DND-41 (cell line): ENCODE measurements at regions not wholly inside any gene's neighbourhood (a gene's known extent, or its start where the extent isn't known, plus 50 kb on each side); places are given as distances from the start of the nearest gene placed in this dataset.

Experiments used
- ATAC-seq: fragments of 200-7000 bp; cut with Tn5 transposase; 3 replicates; pipeline ENCODE4 v1.9.1; 2021; ENCODE audit warnings: low read depth; ENCODE audit not compliant: insufficient read depth
- DNase-seq: peaks from one replicate; pipeline ENCODE4 v3.0.0-alpha.2; 2020
- H2AFZ ChIP-seq: 2 replicates; pipeline ENCODE4 v1.6.0; 2012; ENCODE audit warnings: low read depth, low read length
- H3K27ac ChIP-seq: 2 replicates; pipeline ENCODE4 v1.5.1; 2012; ENCODE audit warnings: low read length, inconsistent platforms
- H3K27me3 ChIP-seq: fragments of 200-600 bp; sonication (generic); 2 replicates; pipeline ENCODE4 v1.6.0; 2012; ENCODE audit warnings: low read length, mild to moderate bottlenecking, inconsistent platforms; ENCODE audit not compliant: insufficient read depth, poor library complexity
- H3K36me3 ChIP-seq: 2 replicates; pipeline ENCODE4 v1.5.1; 2012; ENCODE audit warnings: low read length, inconsistent platforms; ENCODE audit not compliant: insufficient read depth
- H3K4me1 ChIP-seq: 2 replicates; pipeline ENCODE4 v1.5.1; 2012; ENCODE audit warnings: mild to moderate bottlenecking, low read length; ENCODE audit not compliant: insufficient read depth
- H3K4me2 ChIP-seq: 2 replicates; pipeline ENCODE4 v1.6.0; 2012; ENCODE audit warnings: mild to moderate bottlenecking, moderate library complexity, low read length, inconsistent platforms; ENCODE audit not compliant: insufficient read depth
- H3K4me3 ChIP-seq, 2 experiments: fragments of 200-600 bp in 1 of 2; shearing (Covaris generic) in 1 of 2; 2 replicates each; pipeline ENCODE4 v1.5.1; 2012 to 2016; ENCODE audit warnings: inconsistent platforms in 2 of 2, low read length in 2 of 2, mild to moderate bottlenecking in 2 of 2, low read depth in 1 of 2, moderate library complexity in 1 of 2
- H3K79me2 ChIP-seq: 2 replicates; pipeline ENCODE4 v1.6.0; 2012; ENCODE audit warnings: low read length, inconsistent platforms; ENCODE audit not compliant: insufficient read depth
- H3K9ac ChIP-seq: 2 replicates; pipeline ENCODE4 v1.6.0; 2012; ENCODE audit warnings: low read depth, mild to moderate bottlenecking, inconsistent platforms, low read length, moderate library complexity
- H3K9me3 ChIP-seq: 2 replicates; pipeline ENCODE4 v1.5.1; 2012; ENCODE audit warnings: low read length, moderate library complexity, mild to moderate bottlenecking, inconsistent platforms; ENCODE audit not compliant: insufficient read depth, severe bottlenecking
- H4K20me1 ChIP-seq: 2 replicates; pipeline ENCODE4 v1.6.0; 2012; ENCODE audit warnings: low read length; ENCODE audit not compliant: insufficient read depth
- CTCF ChIP-seq: IDR thresholded peaks from 2 replicates; pipeline ENCODE4 v1.5.1; 2012; ENCODE audit warnings: borderline replicate concordance, low read length, moderate library complexity, mild to moderate bottlenecking; ENCODE audit not compliant: poor library complexity, severe bottlenecking; ENCODE audit errors: extremely low read depth
- EZH2 ChIP-seq: IDR thresholded peaks from 3 replicates; pipeline ENCODE4 v1.6.1; 2012; ENCODE audit warnings: borderline replicate concordance, low read depth, mild to moderate bottlenecking, moderate library complexity, low read length, inconsistent platforms; ENCODE audit not compliant: severe bottlenecking

- no peaks in the 10 kb centered on the region for H3K79me2 ChIP-seq
- H3K36me3 ChIP-seq, result no peaks in the 10 kb centered on the region
- H3K4me2 ChIP-seq, result no peak overlapping the region
- DNase-seq (no peak), ATAC-seq (no peak)
- peaks cover 6% of the 10 kb centered on the region for H3K27me3 ChIP-seq
- H3K4me3 ChIP-seq, result no peak overlapping the region
- no peaks in the 10 kb centered on the region for H4K20me1 ChIP-seq
- peaks cover 7% of the 10 kb centered on the region; the same call in 1 of the 2 replicates for H3K4me1 ChIP-seq
- H2AFZ ChIP-seq, result no peak overlapping the region
- no peak overlapping the region for H3K27ac ChIP-seq
- no peak overlapping the region for H3K9ac ChIP-seq
- TF ChIP-seq EZH2, result no peak
- no peak for TF ChIP-seq CTCF
- no peaks in the 10 kb centered on the region for H3K9me3 ChIP-seq
Measured at GRCh38 chr2:198213253-198213652, 408.9 kb downstream of the PLCL1 start.

- TF ChIP-seq CTCF (no peak), EZH2 (no peak)
Measured at GRCh38 chr2:198211706-198212105, 407.3 kb downstream of the PLCL1 start.

GRCh38 chr2:198203336-198204069 is 399.1 kb downstream of the PLCL1 start:
- H3K4me2 ChIP-seq, result no peak overlapping the region
- H4K20me1 ChIP-seq, result no peaks in the 10 kb centered on the region
- H3K27ac ChIP-seq, result no peak overlapping the region
- TF ChIP-seq EZH2 (no peak), CTCF (no peak)
- no peaks in the 10 kb centered on the region for H3K79me2 ChIP-seq
- no peaks in the 10 kb centered on the region for H3K36me3 ChIP-seq
- no peak overlapping the region for H3K4me3 ChIP-seq
- DNase-seq (no peak), ATAC-seq (no peak)
- peaks cover 5% of the 10 kb centered on the region for H3K27me3 ChIP-seq
- no peaks in the 10 kb centered on the region for H3K4me1 ChIP-seq
- no peak overlapping the region for H2AFZ ChIP-seq
- H3K9ac ChIP-seq, result no peak overlapping the region
- no peaks in the 10 kb centered on the region for H3K9me3 ChIP-seq

More at GRCh38 chr2:198211706-198212105, 407.3 kb downstream of the PLCL1 start:
- no peak overlapping the region for H3K4me2 ChIP-seq
- H3K79me2 ChIP-seq, result no peaks in the 10 kb centered on the region
- H3K4me1 ChIP-seq, result peaks cover 7% of the 10 kb centered on the region; the same call in 1 of the 2 replicates
- H3K27me3 ChIP-seq, result peaks cover 6% of the 10 kb centered on the region
- DNase-seq, result no peak
- no peak overlapping the region for H2AFZ ChIP-seq
- ATAC-seq, result no peak
- H3K36me3 ChIP-seq, result no peaks in the 10 kb centered on the region
- no peak overlapping the region for H3K27ac ChIP-seq
- H3K9me3 ChIP-seq, result no peaks in the 10 kb centered on the region
- no peaks in the 10 kb centered on the region for H4K20me1 ChIP-seq
- H3K4me3 ChIP-seq, result no peak overlapping the region
- H3K9ac ChIP-seq, result no peak overlapping the region
